Ectodermal cell (in vitro differentiated cells): ENCODE measurements at regions not wholly inside any gene's neighbourhood (a gene's known extent, or its start where the extent isn't known, plus 50 kb on each side); places are given as distances from the start of the nearest gene placed in this dataset.

Source experiments
- H3K27ac ChIP-seq: 2 replicates; pipeline ENCODE4 v1.7.0; 2013; ENCODE audit warnings: mild to moderate bottlenecking, low read depth, low read length; ENCODE audit not compliant: insufficient read depth, poor library complexity, severe bottlenecking
- H3K27me3 ChIP-seq: 2 replicates; pipeline ENCODE4 v1.7.0; 2013; ENCODE audit warnings: mild to moderate bottlenecking, low read length; ENCODE audit not compliant: insufficient read depth, control insufficient read depth, poor library complexity, severe bottlenecking
- H3K36me3 ChIP-seq: one replicate; pipeline ENCODE4 v1.7.0; 2013; ENCODE audit warnings: low read length; ENCODE audit not compliant: control insufficient read depth, insufficient read depth
- H3K4me1 ChIP-seq: one replicate; pipeline ENCODE4 v1.7.0; 2013; ENCODE audit warnings: low read length; ENCODE audit not compliant: control insufficient read depth, insufficient read depth
- H3K4me3 ChIP-seq: 2 replicates; pipeline ENCODE4 v1.7.0; 2013; ENCODE audit warnings: low read depth, low read length, control low read depth; ENCODE audit not compliant: insufficient read depth
- H3K9me3 ChIP-seq: 2 replicates; pipeline ENCODE4 v1.7.0; 2013; ENCODE audit warnings: mild to moderate bottlenecking, low read length, moderate library complexity; ENCODE audit not compliant: control insufficient read depth
- WGBS, 2 experiments: methylation state at CpG; one replicate each; pipeline ENCODE4 v1.1.7; 2013; ENCODE audit warnings: missing lambda C conversion rate in 2 of 2; 5-methylcytosine and 5-hydroxymethylcytosine counted together

GRCh38 chr3:187925326-187925725 lies 180.1 kb upstream of the BCL6 start:
- no peaks in the 10 kb centered on the region for H3K4me1 ChIP-seq
- H3K27ac ChIP-seq = no peak overlapping the region
- H3K4me3 ChIP-seq = no peak overlapping the region
- 94 to 99% methylated on average over 1 of the region's 1 CpG for WGBS, 2 experiments
- H3K27me3 ChIP-seq = no peaks in the 10 kb centered on the region
- no peaks in the 10 kb centered on the region for H3K36me3 ChIP-seq
- no peaks in the 10 kb centered on the region for H3K9me3 ChIP-seq

- WGBS, 2 experiments = 90 to 92% methylated on average over 3 of the region's 3 CpGs
- Histone ChIP-seq H3K9me3 (no peaks in the 10 kb centered on the region), H3K4me3 (no peak overlapping the region), H3K27me3 (no peaks in the 10 kb centered on the region), H3K27ac (no peak overlapping the region), H3K4me1 (no peaks in the 10 kb centered on the region), H3K36me3 (no peaks in the 10 kb centered on the region)
Observed at GRCh38 chr3:187926620-187927019, 181.4 kb upstream of the BCL6 start.

- H3K4me3 ChIP-seq = no peak overlapping the region
- H3K9me3 ChIP-seq = no peaks in the 10 kb centered on the region
- H3K4me1 ChIP-seq = no peaks in the 10 kb centered on the region
- WGBS, 2 experiments = 88 to 95% methylated on average over 1 of the region's 1 CpG
- no peaks in the 10 kb centered on the region for H3K27me3 ChIP-seq
- H3K36me3 ChIP-seq = no peaks in the 10 kb centered on the region
- H3K27ac ChIP-seq = no peak overlapping the region
Observed at GRCh38 chr3:187927565-187927964, 182.3 kb upstream of the BCL6 start.

GRCh38 chr3:187929112-187929816 lies 184.0 kb upstream of the BCL6 start:
- no peak overlapping the region for H3K27ac ChIP-seq

GRCh38 chr3:187930021-187930420 lies 184.8 kb upstream of the BCL6 start:
- no peak overlapping the region for H3K4me3 ChIP-seq
- H3K27me3 ChIP-seq = no peaks in the 10 kb centered on the region
- 92 to 95% methylated on average over 2 to 3 of the region's 3 CpGs for WGBS, 2 experiments
- no peak overlapping the region for H3K27ac ChIP-seq
- no peaks in the 10 kb centered on the region for H3K36me3 ChIP-seq
- H3K9me3 ChIP-seq = no peaks in the 10 kb centered on the region
- no peaks in the 10 kb centered on the region for H3K4me1 ChIP-seq

More at GRCh38 chr3:187929112-187929816, 184.0 kb upstream of the BCL6 start:
- WGBS, 2 experiments = 92 to 97% methylated on average over 8 of the region's 8 CpGs
- Histone ChIP-seq H3K27me3 (no peaks in the 10 kb centered on the region), H3K36me3 (no peaks in the 10 kb centered on the region), H3K4me1 (no peaks in the 10 kb centered on the region), H3K4me3 (no peak overlapping the region), H3K9me3 (no peaks in the 10 kb centered on the region)

GRCh38 chr3:187931101-187931500 lies 185.8 kb upstream of the BCL6 start:
- no peaks in the 10 kb centered on the region for H3K4me1 ChIP-seq
- H3K27ac ChIP-seq = no peak overlapping the region
- H3K9me3 ChIP-seq = no peaks in the 10 kb centered on the region
- H3K36me3 ChIP-seq = no peaks in the 10 kb centered on the region
- H3K4me3 ChIP-seq = no peak overlapping the region
- WGBS, 2 experiments = 94% methylated on average over 4 of the region's 4 CpGs
- no peaks in the 10 kb centered on the region for H3K27me3 ChIP-seq

- H3K9me3 ChIP-seq = no peaks in the 10 kb centered on the region
- H3K27me3 ChIP-seq = no peaks in the 10 kb centered on the region
- WGBS, 2 experiments = 93 to 94% methylated on average over 4 of the region's 4 CpGs
- no peaks in the 10 kb centered on the region for H3K4me1 ChIP-seq
- no peak overlapping the region for H3K4me3 ChIP-seq
- no peaks in the 10 kb centered on the region for H3K36me3 ChIP-seq
- H3K27ac ChIP-seq = no peak overlapping the region
Observed at GRCh38 chr3:187931770-187932278, 186.6 kb upstream of the BCL6 start.

- no peaks in the 10 kb centered on the region for H3K27me3 ChIP-seq
- H3K27ac ChIP-seq = no peak overlapping the region
- WGBS, 2 experiments = 93 to 97% methylated on average over 6 of the region's 6 CpGs
- no peak overlapping the region for H3K4me3 ChIP-seq
- no peaks in the 10 kb centered on the region for H3K4me1 ChIP-seq
- no peaks in the 10 kb centered on the region for H3K36me3 ChIP-seq
- H3K9me3 ChIP-seq = no peaks in the 10 kb centered on the region
Observed at GRCh38 chr3:187932530-187932929, 187.3 kb upstream of the BCL6 start.

GRCh38 chr3:187935623-187936156 lies 190.4 kb upstream of the BCL6 start:
- 90 to 92% methylated on average over 17 of the region's 17 CpGs for WGBS, 2 experiments
- no peaks in the 10 kb centered on the region for H3K27me3 ChIP-seq
- no peaks in the 10 kb centered on the region for H3K36me3 ChIP-seq
- H3K9me3 ChIP-seq = no peaks in the 10 kb centered on the region
- no peak overlapping the region for H3K27ac ChIP-seq
- H3K4me1 ChIP-seq = no peaks in the 10 kb centered on the region
- H3K4me3 ChIP-seq = no peak overlapping the region

GRCh38 chr3:187936676-187937075 lies 191.4 kb upstream of the BCL6 start:
- no peaks in the 10 kb centered on the region for H3K9me3 ChIP-seq
- H3K4me3 ChIP-seq = no peak overlapping the region
- no peaks in the 10 kb centered on the region for H3K27me3 ChIP-seq
- no peaks in the 10 kb centered on the region for H3K36me3 ChIP-seq
- no peaks in the 10 kb centered on the region for H3K4me1 ChIP-seq
- WGBS, 2 experiments = 93% methylated on average over 1 of the region's 1 CpG
- no peak overlapping the region for H3K27ac ChIP-seq
